Panc1 (cell line): ENCODE measurements at regions not wholly inside any gene's neighbourhood (a gene's known extent, or its start where the extent isn't known, plus 50 kb on each side); places are given as distances from the start of the nearest gene placed in this dataset.

Source experiments
- ATAC-seq: fragments of 200-7000 bp; cut with Tn5 transposase; 2 replicates; pipeline ENCODE4 v1.9.1; 2020; ENCODE audit warnings: mild to moderate bottlenecking, moderate library complexity
- BruUV-seq: library from RNA; stranded (reverse); fragments of 400-500 nt; replicated peaks from 2 replicates; lab custom pipeline; 2021; lab: Mats Ljungman, UMichigan
- CTCF ChIA-PET: fragments of 300-600 bp; sonication (Branson Sonifier 250); formaldehyde crosslinking; loops from one replicate; lab custom pipeline; 2022; ENCODE audit warnings: antibody characterized with exemption; lab: Charles Lee
- POLR2A ChIA-PET: fragments of 300-600 bp; sonication (Branson Sonifier 250); formaldehyde crosslinking; loops from one replicate; lab custom pipeline; 2022; ENCODE audit warnings: antibody characterized with exemption; lab: Charles Lee
- DNase-seq: peaks from one replicate; pipeline ENCODE4 v3.0.0-alpha.2; 2010; ENCODE audit warnings: low read depth, low spot score
- H3K27ac ChIP-seq: 2 replicates; pipeline ENCODE4 v1.5.1; 2011; ENCODE audit warnings: mild to moderate bottlenecking, low read length, inconsistent platforms
- H3K27me3 ChIP-seq: fragments of 200-500 bp; sonication (Bioruptor generic); 2 replicates; pipeline ENCODE4 v1.6.0; 2014; ENCODE audit warnings: low read length, inconsistent platforms; ENCODE audit not compliant: control insufficient read depth, insufficient read depth
- H3K36me3 ChIP-seq: fragments of 200-500 bp; sonication (Bioruptor generic); 2 replicates; pipeline ENCODE4 v1.5.1; 2014; ENCODE audit warnings: inconsistent platforms, mild to moderate bottlenecking, low read length, moderate library complexity; ENCODE audit not compliant: control insufficient read depth, insufficient read depth
- H3K4me1 ChIP-seq: 2 replicates; pipeline ENCODE4 v1.5.1; 2011; ENCODE audit warnings: inconsistent platforms, mild to moderate bottlenecking, low read length, moderate library complexity; ENCODE audit not compliant: control insufficient read depth, insufficient read depth
- H3K4me3 ChIP-seq, 2 experiments: 2 replicates each; pipeline ENCODE4 v1.5.1; 2011 to 2012; ENCODE audit warnings: low read depth in 2 of 2, low read length in 2 of 2, mild to moderate bottlenecking in 2 of 2, inconsistent platforms in 1 of 2, moderate library complexity in 1 of 2
- H3K9me3 ChIP-seq: fragments of 200-500 bp; sonication (Bioruptor generic); 2 replicates; pipeline ENCODE4 v1.5.1; 2014; ENCODE audit warnings: low read depth, mild to moderate bottlenecking, inconsistent platforms, low read length, moderate library complexity; ENCODE audit not compliant: control insufficient read depth, insufficient read depth
- POLR2AphosphoS5 ChIP-seq: IDR thresholded peaks from 2 replicates; pipeline ENCODE4 v1.6.1; 2012; ENCODE audit warnings: mild to moderate bottlenecking, low read depth, low read length, moderate library complexity
- SIN3A ChIP-seq: IDR thresholded peaks from 2 replicates; pipeline ENCODE4 v1.6.1; 2012; ENCODE audit warnings: low read depth, mild to moderate bottlenecking, low read length, moderate library complexity, borderline replicate concordance; ENCODE audit not compliant: insufficient read depth
- TCF7L2 ChIP-seq: IDR thresholded peaks from 2 replicates; pipeline ENCODE4 v1.6.1; 2011; ENCODE audit warnings: mild to moderate bottlenecking, low read depth, low read length, inconsistent platforms
- in situ Hi-C: cut with HindIII; loops from 2 replicates; pipeline ENCODE4 v1.10.0; 2016; ENCODE audit warnings: low sequenced_read_pairs, low pct_unique_long_range_greater_than_20kb
- intact Hi-C: fragments of 100-400 bp; cut with micrococcal nuclease; formaldehyde crosslinking; loops from one replicate; pipeline ENCODE4 v1.10.0; 2022; ENCODE audit not compliant: unreplicated experiment
- TF ChIP-seq, protein P1 (sequence below), 2 experiments: IDR thresholded peaks; 2 replicates each; pipeline ENCODE4 v1.6.1; 2011 to 2012; ENCODE audit warnings: low read depth in 2 of 2, control low read depth in 1 of 2, low read length in 1 of 2, mild to moderate bottlenecking in 1 of 2, moderate library complexity in 1 of 2; ENCODE audit not compliant: insufficient read depth in 1 of 2
- TF ChIP-seq, protein P2 (sequence below): fragments of 450-650 bp; IDR thresholded peaks from 2 replicates; pipeline ENCODE4 v1.5.1; 2017; ENCODE audit warnings: mild to moderate bottlenecking

DNA sequence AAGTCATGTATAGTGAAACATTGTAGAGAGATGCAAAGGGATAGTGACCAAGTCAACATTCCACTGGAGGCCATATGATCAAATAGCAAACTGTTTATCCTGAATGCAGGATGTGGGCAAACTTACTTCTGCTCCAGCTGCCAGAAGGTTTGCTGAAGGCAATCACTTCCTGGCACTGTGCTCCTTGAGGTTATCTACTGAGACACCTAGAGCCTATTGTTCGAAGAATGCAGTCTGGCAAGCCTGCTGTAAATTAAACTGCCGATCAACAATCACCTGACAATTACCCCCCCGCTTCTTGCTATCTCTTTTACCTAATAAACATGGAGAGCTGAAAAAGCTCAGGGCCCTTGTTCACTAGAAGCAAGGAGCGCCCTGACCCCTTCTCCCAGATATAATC is 139.4 kb upstream of the B3GALT2 start:
- H3K27ac ChIP-seq, result no peak overlapping the region
- DNase-seq, result no peak
- POLR2A ChIA-PET, result no interaction called here
- BruUV-seq, result no TSS peak
- no peak overlapping the region for H3K4me3 ChIP-seq
- in situ Hi-C loops, result no loop called here
- TF ChIP-seq SIN3A (no peak), TCF7L2 (no peak), POLR2AphosphoS5 (no peak)
- TF ChIP-seq, protein P1, sequence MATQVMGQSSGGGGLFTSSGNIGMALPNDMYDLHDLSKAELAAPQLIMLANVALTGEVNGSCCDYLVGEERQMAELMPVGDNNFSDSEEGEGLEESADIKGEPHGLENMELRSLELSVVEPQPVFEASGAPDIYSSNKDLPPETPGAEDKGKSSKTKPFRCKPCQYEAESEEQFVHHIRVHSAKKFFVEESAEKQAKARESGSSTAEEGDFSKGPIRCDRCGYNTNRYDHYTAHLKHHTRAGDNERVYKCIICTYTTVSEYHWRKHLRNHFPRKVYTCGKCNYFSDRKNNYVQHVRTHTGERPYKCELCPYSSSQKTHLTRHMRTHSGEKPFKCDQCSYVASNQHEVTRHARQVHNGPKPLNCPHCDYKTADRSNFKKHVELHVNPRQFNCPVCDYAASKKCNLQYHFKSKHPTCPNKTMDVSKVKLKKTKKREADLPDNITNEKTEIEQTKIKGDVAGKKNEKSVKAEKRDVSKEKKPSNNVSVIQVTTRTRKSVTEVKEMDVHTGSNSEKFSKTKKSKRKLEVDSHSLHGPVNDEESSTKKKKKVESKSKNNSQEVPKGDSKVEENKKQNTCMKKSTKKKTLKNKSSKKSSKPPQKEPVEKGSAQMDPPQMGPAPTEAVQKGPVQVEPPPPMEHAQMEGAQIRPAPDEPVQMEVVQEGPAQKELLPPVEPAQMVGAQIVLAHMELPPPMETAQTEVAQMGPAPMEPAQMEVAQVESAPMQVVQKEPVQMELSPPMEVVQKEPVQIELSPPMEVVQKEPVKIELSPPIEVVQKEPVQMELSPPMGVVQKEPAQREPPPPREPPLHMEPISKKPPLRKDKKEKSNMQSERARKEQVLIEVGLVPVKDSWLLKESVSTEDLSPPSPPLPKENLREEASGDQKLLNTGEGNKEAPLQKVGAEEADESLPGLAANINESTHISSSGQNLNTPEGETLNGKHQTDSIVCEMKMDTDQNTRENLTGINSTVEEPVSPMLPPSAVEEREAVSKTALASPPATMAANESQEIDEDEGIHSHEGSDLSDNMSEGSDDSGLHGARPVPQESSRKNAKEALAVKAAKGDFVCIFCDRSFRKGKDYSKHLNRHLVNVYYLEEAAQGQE (IDR thresholded peaks at IDR 0.05; ENCODE audit: insufficient read depth in 1 of 2, low read depth in 2 of 2, low read length in 1 of 2), result no peak
- TF ChIP-seq, protein P2, sequence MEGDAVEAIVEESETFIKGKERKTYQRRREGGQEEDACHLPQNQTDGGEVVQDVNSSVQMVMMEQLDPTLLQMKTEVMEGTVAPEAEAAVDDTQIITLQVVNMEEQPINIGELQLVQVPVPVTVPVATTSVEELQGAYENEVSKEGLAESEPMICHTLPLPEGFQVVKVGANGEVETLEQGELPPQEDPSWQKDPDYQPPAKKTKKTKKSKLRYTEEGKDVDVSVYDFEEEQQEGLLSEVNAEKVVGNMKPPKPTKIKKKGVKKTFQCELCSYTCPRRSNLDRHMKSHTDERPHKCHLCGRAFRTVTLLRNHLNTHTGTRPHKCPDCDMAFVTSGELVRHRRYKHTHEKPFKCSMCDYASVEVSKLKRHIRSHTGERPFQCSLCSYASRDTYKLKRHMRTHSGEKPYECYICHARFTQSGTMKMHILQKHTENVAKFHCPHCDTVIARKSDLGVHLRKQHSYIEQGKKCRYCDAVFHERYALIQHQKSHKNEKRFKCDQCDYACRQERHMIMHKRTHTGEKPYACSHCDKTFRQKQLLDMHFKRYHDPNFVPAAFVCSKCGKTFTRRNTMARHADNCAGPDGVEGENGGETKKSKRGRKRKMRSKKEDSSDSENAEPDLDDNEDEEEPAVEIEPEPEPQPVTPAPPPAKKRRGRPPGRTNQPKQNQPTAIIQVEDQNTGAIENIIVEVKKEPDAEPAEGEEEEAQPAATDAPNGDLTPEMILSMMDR, result no peak
- no peaks in the 10 kb centered on the region for H3K4me1 ChIP-seq
- no peaks in the 10 kb centered on the region for H3K9me3 ChIP-seq
- CTCF ChIA-PET, result interaction anchor here (0.6 kb wide), 1 partner anchor 10 kb away, joined by 3 read pairs; no protein-coding TSS in a partner anchor
- intact Hi-C loops, result no loop called here
- ATAC-seq, result no peak
- no peaks in the 10 kb centered on the region for H3K36me3 ChIP-seq
- no peaks in the 10 kb centered on the region for H3K27me3 ChIP-seq

DNA sequence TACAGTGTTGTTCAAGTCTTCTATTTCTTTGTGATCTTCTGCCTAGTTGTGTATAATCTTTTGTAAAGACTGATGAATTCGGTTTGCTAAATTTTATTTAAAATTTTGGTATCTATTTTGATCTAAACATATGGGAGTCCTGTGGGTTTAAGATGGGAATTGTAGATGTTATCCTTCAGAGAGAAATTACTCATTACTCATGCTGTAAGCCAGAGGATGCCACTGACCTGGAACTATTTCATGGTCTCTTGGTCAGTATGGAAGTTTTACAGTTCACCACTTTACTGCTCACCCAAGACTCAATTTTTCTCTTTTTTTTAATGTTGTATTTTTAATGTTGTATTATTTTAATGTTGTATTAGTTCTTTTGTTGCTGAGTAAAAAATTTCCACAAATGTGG is 138.6 kb upstream of the B3GALT2 start:
- ChIA-PET CTCF (interaction anchor here (0.6 kb wide), 1 partner anchor 11 kb away, joined by 3 read pairs; no protein-coding TSS in a partner anchor), POLR2A (no interaction called here)
- TF ChIP-seq TCF7L2, result no peak
- TF ChIP-seq, protein P1 (IDR thresholded peaks at IDR 0.05; ENCODE audit: insufficient read depth in 1 of 2, low read depth in 2 of 2, low read length in 1 of 2), result no peak
- no peak for TF ChIP-seq SIN3A
- TF ChIP-seq POLR2AphosphoS5, result no peak
- no peak overlapping the region for H3K27ac ChIP-seq
- no peaks in the 10 kb centered on the region for H3K27me3 ChIP-seq
- H3K36me3 ChIP-seq, result no peaks in the 10 kb centered on the region
- no peaks in the 10 kb centered on the region for H3K4me1 ChIP-seq
- in situ Hi-C loops (no loop called here), intact Hi-C loops (no loop called here)
- no peak for DNase-seq
- no peak for ATAC-seq
- H3K9me3 ChIP-seq, result no peaks in the 10 kb centered on the region
- BruUV-seq, result no TSS peak
- no peak overlapping the region for H3K4me3 ChIP-seq
